GM12875 (cell line): ENCODE measurements at regions not wholly inside any gene's neighbourhood (a gene's known extent, or its start where the extent isn't known, plus 50 kb on each side); places are given as distances from the start of the nearest gene placed in this dataset.

Source experiments
- H3K4me3 ChIP-seq: one replicate; pipeline ENCODE4 v1.5.1; 2011; ENCODE audit warnings: low read depth, low read length, control low read depth
- TF ChIP-seq, protein P1 (sequence below): IDR thresholded peaks from 2 replicates; pipeline ENCODE4 v1.5.1; 2011; ENCODE audit warnings: low read depth, mild to moderate bottlenecking, control low read depth, inconsistent platforms, low read length, moderate library complexity, borderline replicate concordance; ENCODE audit not compliant: insufficient read depth

- H3K4me3 ChIP-seq = no peak overlapping the region
- TF ChIP-seq, protein P1, sequence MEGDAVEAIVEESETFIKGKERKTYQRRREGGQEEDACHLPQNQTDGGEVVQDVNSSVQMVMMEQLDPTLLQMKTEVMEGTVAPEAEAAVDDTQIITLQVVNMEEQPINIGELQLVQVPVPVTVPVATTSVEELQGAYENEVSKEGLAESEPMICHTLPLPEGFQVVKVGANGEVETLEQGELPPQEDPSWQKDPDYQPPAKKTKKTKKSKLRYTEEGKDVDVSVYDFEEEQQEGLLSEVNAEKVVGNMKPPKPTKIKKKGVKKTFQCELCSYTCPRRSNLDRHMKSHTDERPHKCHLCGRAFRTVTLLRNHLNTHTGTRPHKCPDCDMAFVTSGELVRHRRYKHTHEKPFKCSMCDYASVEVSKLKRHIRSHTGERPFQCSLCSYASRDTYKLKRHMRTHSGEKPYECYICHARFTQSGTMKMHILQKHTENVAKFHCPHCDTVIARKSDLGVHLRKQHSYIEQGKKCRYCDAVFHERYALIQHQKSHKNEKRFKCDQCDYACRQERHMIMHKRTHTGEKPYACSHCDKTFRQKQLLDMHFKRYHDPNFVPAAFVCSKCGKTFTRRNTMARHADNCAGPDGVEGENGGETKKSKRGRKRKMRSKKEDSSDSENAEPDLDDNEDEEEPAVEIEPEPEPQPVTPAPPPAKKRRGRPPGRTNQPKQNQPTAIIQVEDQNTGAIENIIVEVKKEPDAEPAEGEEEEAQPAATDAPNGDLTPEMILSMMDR = no peak
Observed at GRCh38 chr16:6558126-6558525, 774.5 kb upstream of the RBFOX1 start.

GRCh38 chr16:6557353-6558023 is 775.2 kb upstream of the RBFOX1 start:
- H3K4me3 ChIP-seq = no peak overlapping the region
- TF ChIP-seq, protein P1 = no peak

GRCh38 chr16:6549415-6549814 is 783.2 kb upstream of the RBFOX1 start:
- TF ChIP-seq, protein P1 = no peak
- no peak overlapping the region for H3K4me3 ChIP-seq

- TF ChIP-seq, protein P1 = no peak
- no peak overlapping the region for H3K4me3 ChIP-seq
Observed at GRCh38 chr16:6548507-6548906, 784.1 kb upstream of the RBFOX1 start.

- TF ChIP-seq, protein P1 = no peak
- no peak overlapping the region for H3K4me3 ChIP-seq
Observed at GRCh38 chr16:6547131-6547530, 785.5 kb upstream of the RBFOX1 start.

- TF ChIP-seq, protein P1 = no peak
- H3K4me3 ChIP-seq = no peak overlapping the region
Observed at GRCh38 chr16:6545329-6545728, 787.3 kb upstream of the RBFOX1 start.

DNA sequence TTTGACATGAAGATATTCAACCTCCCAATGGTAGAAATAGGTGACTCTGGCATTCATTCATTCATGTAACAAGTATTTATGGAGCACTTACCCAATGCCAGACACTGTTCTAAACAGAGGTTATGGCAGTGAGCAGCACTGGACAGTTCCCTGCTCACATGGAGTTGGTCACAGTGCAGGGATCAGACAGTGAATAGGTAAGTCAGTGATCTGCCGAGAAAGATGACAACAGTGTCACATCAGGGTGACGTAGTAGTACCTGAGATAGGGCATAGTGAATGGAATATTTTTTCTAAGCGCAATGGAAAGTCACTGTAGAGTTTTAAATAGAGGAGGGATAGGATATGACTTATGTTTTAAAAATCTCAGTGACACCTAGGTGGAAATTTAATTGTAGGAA is 791.4 kb upstream of the RBFOX1 start:
- no peak overlapping the region for H3K4me3 ChIP-seq
- TF ChIP-seq, protein P1 = no peak
